GM18498 (cell line): ENCODE measurements at regions not wholly inside any gene's neighbourhood (a gene's known extent, or its start where the extent isn't known, plus 50 kb on each side); places are given as distances from the start of the nearest gene placed in this dataset.
A peak's percentile ranks its signal among the peaks of the same experiment; 100 is the strongest.
"Not testable (repeated sequence)": the region's sequence is repeated elsewhere in the genome, so short reads cannot be mapped to it uniquely, and the experiment has no call there.

Experiments
- ATAC-seq: cut with Tn5 transposase; IDR thresholded peaks from one replicate; pipeline ENCODE4 v1.9.1; 2021; ENCODE audit warnings: mild to moderate bottlenecking, moderate library complexity; ENCODE audit not compliant: unreplicated experiment

DNA sequence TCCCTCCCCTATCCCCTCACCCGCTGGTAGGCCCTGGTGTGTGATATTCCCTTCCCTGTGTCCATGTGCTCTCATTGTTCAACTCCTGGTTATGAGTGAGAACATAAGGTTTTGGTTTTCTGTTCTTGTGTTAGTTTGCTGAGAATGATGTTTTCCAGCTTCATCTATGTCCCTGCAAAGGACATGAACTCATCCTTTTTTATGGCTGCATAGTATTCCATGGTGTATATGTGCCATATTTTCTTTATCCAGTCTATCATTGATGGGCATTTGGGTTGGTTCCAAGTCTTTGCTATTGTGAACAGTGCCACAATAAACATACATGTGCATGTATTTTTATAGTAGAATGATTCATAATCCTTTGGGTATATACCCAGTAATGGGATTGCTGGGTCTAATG lies 217.8 kb downstream of the TLE3 start:
- not testable (repeated sequence) for ATAC-seq

DNA sequence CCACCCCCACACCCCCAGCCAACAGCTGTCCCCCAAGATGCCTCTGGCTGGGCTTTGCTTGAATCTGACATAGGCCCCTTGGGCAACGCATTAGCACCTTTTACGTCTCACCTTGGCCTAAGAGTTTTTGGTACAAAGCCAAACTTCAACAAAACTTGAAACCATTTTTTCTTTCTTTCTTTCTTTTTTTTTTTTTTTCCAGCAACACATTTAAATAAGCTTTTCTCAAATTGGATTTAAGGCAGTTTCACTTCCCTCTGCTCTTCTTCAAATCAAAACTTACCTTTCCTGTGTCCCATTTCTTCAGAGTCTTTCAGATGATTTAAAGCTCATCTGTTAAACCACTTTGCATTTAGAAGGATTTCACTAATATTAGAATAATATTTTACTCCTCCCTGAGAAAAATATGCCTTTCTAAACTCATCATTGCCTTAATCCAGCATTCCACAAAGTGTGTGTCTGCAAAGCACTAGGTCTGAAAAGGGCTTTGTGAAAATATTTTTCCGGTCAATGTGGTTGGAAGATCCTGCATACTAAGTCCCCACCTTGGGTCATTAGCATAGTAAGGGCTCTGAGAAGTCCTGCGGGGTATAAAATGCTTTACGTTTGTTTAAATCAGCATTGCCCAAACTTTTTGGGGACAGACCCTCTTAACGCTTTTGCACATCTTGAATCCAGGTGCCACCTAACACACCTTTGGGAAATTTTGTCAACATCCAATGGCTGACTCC lies 217.0 kb downstream of the TLE3 start:
- no peak for ATAC-seq

DNA sequence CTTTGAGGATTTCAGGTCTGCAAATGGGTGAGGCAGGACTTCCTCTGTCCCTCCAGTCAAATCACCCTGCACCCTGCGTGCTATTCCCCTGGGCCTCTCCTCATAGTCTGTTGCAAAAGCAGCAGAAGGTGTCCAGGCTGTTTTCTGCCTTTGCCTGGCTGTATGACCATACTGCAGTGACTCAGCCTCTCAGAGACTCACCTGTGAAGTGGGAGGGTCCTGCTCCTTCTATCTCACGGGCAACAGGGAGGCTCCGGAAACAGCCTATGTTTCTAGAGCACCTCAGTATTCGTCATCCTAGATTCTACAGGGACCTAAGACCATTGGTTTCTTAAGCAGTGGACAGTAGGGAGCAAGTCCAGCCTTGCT lies 216.4 kb downstream of the TLE3 start:
- no peak for ATAC-seq

DNA sequence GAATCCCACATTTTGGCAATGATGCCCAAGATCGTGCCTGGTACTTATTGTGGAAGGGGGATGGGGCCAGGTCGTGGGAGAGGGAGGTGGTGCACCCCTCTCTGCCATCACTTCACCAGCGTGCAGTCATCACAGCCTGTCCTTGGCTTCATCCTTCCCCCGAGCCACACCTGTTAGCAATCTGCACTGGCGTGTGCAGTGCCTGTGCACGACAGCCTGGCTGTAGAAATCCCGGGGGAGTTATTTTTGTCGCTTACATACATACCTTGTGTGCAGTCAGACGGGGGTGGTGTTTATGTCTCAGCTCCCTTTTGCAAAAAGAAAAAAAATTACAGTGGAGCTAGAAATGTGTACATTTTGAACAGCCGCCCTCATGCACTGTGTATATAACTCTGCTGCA lies 216.0 kb downstream of the TLE3 start:
- peak; percentile 87 for ATAC-seq

DNA sequence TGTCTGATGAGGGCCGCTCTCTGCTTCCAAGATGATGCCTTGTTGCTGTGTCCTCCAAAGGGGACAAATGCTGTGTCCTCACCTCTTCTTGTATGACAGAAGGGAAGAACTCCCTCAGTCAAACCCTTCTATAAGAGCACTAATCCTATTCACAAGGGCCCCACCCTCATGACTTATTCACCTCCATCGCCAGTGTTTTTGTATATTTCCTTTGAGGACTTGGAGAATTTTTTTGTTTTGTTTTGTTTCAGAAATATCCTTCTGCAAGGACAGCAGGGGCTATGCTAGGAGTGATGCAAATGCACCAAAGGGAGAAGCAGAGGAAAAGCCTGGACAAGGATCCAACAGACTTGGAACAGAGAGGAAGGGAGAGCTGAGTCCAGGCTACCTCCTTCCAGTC lies 214.4 kb downstream of the TLE3 start:
- ATAC-seq, result no peak

DNA sequence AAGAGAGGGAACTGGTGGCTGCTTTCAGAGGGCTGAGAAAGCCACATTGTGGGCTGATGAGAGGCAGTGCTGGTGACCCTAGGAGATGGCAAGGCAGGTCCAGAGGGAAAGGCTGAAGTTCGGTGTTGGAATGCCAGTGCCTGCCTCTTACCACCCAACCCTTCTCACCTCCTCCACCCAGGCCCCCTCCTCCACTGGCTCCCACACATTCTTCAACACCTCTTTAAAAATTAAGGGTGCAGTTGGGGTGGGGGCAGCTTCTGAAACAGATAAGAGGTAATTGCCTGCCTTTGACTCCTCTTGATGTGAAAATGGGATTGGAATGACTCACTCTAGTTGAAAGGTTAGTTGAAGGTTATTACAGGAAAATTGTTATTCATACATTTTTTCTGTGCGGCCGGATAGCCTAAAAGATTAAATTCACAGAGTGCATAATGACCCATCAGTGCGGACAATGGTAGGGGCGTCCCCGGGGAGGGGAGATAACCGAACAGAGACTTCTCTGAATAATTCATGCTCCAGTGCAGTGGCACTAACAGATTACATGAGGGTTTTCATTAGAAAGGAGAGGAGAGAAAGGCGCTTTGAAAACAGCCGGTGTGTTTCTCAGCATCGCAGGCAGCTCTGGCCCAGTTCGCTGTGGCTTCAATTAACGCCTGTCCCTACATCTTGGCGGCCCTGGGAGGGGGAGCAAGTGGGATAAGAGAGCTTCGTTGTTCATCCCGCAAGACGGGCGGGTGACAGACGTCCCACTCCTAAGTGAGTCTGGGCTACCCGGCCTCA lies 212.4 kb downstream of the TLE3 start:
- no peak for ATAC-seq

DNA sequence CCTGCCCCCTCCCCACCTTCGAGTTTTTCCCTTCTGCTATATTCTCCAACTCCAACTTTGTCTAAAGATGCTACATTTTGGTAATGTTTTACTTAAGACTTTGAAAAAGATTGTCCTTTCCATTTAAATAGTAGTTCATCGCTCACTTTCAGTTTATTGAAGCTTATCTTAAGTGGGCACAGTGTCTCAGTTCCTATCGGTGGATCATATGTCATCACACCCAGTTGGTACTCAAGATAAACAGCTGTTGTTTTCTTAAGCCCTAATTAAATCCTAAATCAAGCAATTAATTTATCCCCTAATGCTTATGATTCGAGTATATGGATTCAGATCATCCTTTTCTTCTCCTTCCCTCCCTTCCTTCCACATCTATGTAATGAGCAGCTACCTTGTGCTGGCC lies 210.7 kb downstream of the TLE3 start:
- no peak for ATAC-seq

DNA sequence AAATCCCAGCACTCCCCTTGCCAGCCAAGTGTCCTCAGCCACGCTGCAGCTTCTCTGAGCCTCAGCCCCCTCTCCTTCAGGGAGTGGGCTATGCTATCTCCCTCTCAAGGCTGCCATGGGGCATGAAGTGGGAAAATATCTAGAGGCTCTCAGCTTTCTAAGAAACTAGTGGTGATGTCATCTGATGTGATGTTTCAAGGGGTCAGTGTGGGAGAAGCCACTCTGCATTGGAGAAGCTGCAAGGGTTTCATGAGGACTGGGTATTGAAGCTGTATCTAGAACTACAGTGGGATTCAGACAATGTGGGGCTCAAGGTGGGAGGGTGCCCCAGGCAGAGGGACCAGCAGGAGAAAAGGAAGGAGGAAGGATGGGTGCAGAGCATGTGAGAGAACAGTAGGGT lies 210.2 kb downstream of the TLE3 start:
- no peak for ATAC-seq

DNA sequence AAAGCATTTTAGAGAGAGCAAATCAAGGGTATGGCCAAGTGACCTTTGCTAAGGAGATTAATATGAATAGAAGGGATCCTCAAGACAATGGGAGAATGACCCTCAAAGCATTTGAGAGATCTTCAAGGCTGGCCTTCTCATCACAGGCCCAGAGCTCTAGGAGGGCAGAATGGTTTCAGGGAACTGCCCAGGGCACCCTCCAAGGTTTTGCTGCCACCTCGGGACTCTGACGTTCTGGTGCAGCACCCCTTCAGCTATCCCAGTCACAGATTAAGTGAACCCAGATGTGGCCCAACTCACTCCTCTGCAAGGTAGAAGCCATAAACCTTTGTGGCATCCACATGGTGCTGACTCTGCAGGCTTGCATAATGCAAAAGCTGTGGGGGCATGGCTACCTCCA lies 209.3 kb downstream of the TLE3 start:
- ATAC-seq, result no peak

DNA sequence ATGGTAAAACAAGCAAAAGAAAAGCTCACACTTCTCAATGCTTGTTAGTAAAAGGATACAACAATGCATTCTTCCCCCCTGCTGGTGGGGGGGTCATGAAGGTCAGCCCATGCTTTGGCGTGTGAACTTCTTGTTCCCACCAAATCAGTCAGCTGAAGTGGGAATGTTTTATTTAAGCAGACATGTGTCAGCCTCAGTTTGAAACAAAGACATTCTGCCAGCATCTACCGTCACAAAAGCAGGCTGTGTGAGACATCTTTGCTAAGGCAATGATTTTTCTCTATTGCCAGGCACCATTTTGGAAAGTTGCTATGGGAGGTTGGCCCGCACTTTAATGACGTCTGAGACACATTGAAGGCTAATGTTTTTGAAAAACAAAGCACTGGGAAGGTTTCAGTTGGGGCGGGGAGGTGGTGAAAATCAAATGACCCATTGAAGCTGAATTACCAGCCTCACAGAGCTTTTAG lies 206.6 kb downstream of the TLE3 start:
- ATAC-seq, result no peak

DNA sequence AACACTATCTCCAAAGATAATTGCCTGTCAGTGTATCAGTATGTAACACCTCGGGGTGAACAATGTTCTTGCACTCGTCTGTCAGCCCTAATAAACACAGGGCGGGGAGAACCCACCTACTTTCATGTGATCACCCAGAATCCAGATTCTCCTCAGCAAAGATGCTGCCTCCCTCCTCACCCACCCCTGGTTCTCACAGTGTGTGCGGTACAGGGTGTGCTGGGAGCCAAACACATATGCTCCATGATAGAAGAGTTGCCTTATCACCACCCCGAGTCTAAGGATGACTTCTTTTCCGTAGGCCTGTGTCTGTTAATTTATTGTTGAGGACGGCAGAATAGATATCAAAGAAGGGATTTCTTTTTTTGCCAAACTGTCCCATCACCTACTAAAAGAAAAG lies 206.1 kb downstream of the TLE3 start:
- no peak for ATAC-seq

DNA sequence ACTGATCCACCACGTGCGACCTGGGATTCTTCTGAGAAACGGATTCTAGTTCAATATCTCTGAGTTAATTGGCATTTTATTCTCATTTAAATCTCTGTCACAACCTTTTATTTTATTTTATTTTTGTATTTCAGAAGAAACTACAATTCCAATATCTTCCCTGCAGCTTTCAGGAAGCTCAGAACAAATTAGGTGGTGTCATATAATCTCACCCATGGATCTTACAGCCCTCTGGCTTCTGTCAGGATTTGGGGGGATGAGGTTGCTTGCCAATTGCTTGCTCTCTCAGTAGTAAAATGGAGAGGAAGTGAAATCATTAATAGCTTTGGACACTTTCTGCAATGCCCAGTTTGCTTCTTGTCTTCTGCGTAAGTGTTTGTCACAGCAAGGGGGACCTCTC lies 205.4 kb downstream of the TLE3 start:
- ATAC-seq, result no peak

DNA sequence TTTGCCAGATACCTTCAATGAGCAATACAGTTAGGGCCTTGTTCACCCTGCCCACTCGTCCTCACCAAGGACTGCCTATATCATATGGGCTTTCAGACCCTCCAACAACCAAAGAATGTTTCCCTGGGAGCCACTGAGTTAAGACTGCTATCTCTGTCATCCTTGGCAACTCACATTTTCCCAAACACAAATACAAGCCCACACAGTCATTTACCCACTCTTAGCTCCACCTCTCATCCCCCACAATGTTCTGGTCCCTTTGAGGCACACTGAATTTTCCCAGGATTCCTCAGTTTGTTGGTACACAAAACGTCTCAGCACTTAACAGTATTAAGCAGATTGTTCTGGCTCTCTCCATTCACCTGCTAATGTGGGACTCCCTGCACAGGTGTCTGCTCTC lies 204.6 kb downstream of the TLE3 start:
- ATAC-seq, result no peak

DNA sequence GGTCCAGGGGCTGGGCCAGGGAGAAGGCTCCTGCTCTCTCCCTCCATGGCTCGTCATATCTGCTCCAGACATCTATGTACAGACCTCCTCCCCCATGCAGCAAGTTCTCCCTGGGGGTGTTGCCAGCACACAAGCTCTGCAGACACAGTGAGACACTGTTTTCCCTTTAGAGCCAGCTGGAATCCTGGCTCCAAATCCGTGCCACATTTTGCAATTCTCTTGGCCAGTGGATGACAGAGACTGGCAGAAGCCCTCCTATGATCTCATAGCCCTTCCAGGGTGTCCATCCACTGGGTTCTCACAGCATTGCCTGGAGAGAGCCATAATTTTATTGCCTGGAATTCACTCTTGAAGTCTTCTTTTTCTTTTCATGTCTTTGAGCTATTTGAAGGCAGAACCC lies 203.9 kb downstream of the TLE3 start:
- ATAC-seq, result no peak

DNA sequence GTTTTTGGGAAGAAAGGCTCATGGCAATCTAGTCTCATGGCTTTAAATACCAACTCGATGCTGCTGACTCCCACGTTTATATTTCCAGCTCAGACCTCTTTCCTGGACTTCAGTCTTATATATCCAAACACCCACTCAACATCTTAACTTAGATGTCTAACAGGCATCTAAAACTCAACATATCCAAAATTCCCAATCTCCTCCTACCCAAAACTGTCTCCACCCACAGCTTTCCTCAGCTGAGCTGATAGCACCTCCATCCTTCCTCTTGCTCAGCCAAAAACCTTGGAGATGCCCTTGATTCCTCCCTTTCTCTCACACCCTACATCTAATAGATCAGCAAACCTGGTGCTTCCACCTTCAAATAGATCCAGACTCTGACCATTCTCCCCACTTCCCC lies 202.5 kb downstream of the TLE3 start:
- ATAC-seq, result no peak

DNA sequence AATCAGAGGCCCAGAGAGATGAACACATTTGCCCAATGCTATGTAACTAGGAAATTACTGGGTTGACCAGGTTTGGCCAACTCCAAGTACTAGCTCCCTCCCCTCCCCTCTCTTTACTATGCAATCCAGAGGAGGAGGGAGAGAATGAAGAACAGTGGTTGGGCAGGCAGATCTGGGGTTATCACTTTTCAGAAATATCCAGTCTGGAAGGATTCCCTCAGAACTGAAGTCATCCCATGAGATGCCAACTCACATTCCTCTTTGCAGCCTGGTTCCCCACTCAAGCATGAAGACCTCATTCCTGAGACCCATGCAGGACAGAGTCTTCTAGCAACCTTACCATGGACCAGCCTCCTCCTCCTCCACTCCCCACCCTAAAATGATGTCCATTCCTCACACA lies 201.1 kb downstream of the TLE3 start:
- ATAC-seq, result no peak

DNA sequence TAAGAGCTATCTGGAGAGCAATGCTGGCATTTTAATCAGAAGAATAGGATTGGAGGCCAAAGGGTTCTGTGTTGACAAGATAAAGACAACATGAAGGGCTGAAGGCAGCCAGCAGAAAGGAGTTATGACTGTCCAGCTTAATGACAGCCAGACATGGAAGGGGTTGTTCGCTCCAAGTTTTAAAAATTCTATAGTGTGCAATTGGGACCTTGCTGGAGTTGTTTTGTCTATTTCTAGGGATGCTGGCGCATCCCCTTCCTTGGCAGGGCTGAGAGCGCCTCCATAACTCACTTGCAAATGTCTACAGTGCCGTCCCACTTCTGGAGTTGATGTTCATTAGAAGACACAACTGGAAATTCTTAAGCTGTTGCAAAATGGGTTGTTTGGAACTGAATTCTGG lies 200.7 kb downstream of the TLE3 start:
- no peak for ATAC-seq

DNA sequence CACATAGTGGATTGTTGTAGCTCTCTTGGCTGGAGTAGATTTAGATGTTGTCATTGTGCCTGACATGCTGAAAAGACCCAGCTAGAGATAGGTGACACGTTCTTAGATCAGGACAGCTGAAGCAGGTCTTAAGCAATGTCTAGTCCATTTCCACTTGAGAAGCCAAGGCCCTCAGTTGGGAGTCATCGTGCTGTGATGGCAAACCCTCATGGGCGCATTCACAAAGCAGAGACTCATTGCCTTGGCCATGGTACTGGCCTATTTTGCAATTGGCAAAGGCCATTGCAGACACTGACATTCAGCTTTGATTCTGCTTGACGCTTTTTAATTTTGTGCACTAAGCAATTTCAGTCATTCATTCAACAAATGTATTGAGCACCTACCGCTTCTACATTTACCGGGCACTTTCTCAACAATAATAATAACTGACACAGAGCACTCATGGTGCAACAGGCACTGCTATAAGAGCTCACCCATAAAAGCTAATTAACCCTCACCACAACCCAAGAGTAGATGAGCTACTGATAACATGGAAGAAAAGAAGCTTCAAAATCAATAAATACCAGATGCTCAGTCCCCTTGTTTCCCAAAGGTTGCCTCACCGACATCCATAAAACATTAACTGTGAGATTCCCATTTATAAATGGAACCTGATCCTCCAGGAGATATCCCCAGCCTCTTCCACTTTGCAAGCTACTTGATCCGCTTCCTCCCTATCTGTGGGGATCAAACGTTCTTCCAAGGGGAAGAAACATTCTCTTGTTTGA lies 200.1 kb downstream of the TLE3 start:
- ATAC-seq, result no peak

DNA sequence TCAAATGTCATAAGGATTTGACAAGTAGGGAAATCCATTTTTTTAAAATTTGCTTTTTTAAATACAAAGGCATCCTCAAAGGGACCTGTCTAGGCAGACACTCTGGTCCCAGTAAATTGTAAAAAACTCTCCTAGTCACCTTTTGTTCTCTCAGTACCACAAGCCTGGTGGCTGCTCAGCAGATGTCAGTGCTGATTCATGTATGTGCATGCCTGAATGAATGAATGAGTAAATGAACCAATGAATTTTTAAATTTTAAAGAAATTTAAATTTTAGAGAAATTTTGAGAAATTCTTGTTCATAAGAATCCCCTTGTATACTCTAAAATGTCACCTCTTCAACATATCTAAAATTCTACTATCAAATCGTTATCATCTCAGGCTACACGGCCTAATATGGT lies 199.5 kb downstream of the TLE3 start:
- ATAC-seq, result no peak

DNA sequence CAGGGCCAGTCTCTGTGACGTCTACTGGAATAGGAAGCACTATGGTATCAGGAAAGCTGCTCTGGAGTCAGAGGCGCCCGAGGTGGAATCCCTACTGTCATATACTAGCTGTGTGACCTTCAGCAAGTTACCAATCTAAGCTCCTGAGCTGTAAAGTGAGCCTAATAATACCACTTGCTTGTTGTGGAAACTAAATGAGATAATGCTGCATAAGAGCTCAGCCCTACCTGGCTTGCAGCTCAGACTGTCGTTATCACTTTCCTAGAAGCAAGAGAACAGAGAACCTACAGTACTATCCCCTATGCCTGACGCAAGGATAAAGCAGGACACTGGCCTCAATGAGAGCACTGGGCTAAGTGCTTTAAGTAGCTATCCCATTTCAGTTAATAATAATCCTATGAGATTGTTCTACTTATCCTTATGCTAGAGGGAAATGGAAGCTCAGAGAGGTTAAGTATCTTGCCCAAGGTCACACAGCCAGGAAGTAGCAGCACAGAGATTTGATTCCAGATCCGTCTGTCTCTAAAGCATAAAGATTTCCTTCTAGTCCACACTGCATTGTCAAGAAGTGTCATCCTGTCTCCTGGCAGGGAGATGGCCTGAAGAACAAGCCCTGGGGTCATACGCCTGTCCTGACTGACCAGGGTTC lies 195.2 kb downstream of the TLE3 start:
- no peak for ATAC-seq
